IMR-90 (cell line): ENCODE measurements at regions not wholly inside any gene's neighbourhood (a gene's known extent, or its start where the extent isn't known, plus 50 kb on each side); places are given as distances from the start of the nearest gene placed in this dataset.
"Not testable (repeated sequence)": the region's sequence is repeated elsewhere in the genome, so short reads cannot be mapped to it uniquely, and the experiment has no call there.

ENCODE experiments used
- BHLHE40 ChIP-seq: fragments of 150-350 bp; IDR thresholded peaks from 2 replicates; pipeline ENCODE4 v1.6.1; 2016; ENCODE audit warnings: mild to moderate bottlenecking, low read depth, low read length
- CEBPB ChIP-seq: IDR thresholded peaks from 2 replicates; pipeline ENCODE4 v1.6.1; 2012; ENCODE audit warnings: low read depth, low read length, improper control_type of control experiment
- CTCF ChIP-seq: conservative IDR thresholded peaks from 2 replicates; pipeline ENCODE4 v1.5.1; 2012; ENCODE audit warnings: mild to moderate bottlenecking, low read depth, low read length, improper control_type of control experiment
- ELK1 ChIP-seq: fragments of 150-350 bp; IDR thresholded peaks from 2 replicates; pipeline ENCODE4 v1.6.1; 2016; ENCODE audit warnings: low read depth, mild to moderate bottlenecking, low read length, moderate library complexity, borderline replicate concordance
- MAFK ChIP-seq: IDR thresholded peaks from 2 replicates; pipeline ENCODE4 v1.6.1; 2012; ENCODE audit warnings: low read depth, low read length, improper control_type of control experiment
- POLR2A ChIP-seq: IDR thresholded peaks from 2 replicates; pipeline ENCODE4 v1.6.1; 2012; ENCODE audit warnings: mild to moderate bottlenecking, low read depth, low read length
- RAD21 ChIP-seq: IDR thresholded peaks from 2 replicates; pipeline ENCODE4 v1.6.1; 2012; ENCODE audit warnings: low read length, improper control_type of control experiment
- RCOR1 ChIP-seq: IDR thresholded peaks from 2 replicates; pipeline ENCODE4 v1.6.1; 2012; ENCODE audit warnings: mild to moderate bottlenecking, low read length, improper control_type of control experiment; ENCODE audit not compliant: insufficient replicate concordance
- RFX5 ChIP-seq: IDR thresholded peaks from 2 replicates; pipeline ENCODE4 v1.8.0; 2012; ENCODE audit warnings: low read depth, mild to moderate bottlenecking, low read length, moderate library complexity
- USF2 ChIP-seq: fragments of 150-350 bp; IDR thresholded peaks from 2 replicates; pipeline ENCODE4 v1.6.1; 2017; ENCODE audit warnings: mild to moderate bottlenecking, antibody characterized with exemption, low read length, low read depth

DNA sequence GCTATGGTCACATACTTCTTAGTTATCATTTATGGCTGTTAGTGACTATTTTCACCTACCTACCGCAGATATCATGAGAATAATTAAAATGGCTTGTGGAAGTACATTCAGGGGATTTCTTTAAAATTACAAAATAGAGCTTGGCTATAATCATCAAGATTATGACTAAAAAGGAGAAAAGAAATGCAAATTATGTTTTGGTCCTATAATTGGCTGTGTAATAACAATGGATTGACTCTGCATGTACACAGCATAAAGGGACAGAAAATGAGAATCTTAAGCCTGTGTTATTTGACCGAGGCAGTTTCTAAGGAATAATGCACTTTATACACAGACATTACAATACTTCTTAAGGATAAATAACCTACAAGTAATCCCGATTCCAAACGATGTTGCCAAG, 112.0 kb upstream of the C1QTNF3 start:
- not testable (repeated sequence) for TF ChIP-seq CTCF, POLR2A, RCOR1, BHLHE40, USF2, RAD21, CEBPB, RFX5, MAFK, ELK1
